Natural killer cell treated with Interleukin-12 subunit alpha and Interleukin-12 subunit beta and Interleukin-15 and Interleukin-18, amount 100 ng/mL, for 72 hours (primary cell): ENCODE measurements at regions not wholly inside any gene's neighbourhood (a gene's known extent, or its start where the extent isn't known, plus 50 kb on each side); places are given as distances from the start of the nearest gene placed in this dataset.
A peak's percentile ranks its signal among the peaks of the same experiment; 100 is the strongest.
"Not testable (repeated sequence)": the region's sequence is repeated elsewhere in the genome, so short reads cannot be mapped to it uniquely, and the experiment has no call there.

Experiments used
- ATAC-seq, 2 donors: fragments of 150-1000 bp; cut with Tn5 transposase in 1 of 2; sonication (Bioruptor Pico), chemical (Tn5 transposase) in 1 of 2; 2 replicates each; pipeline ENCODE4 v1.10.0; 2021
- DNase-seq: peaks from one replicate; pipeline ENCODE4 v3.0.0; 2022; ENCODE audit warnings: low spot score
- H3K27ac Mint-ChIP-seq, 2 donors: 1 replicate in 1 of 2; 2 replicates in 1 of 2; pipeline ENCODE4 v1.8.0; 2022; ENCODE audit warnings: mixed read lengths in 2 of 2, mild to moderate bottlenecking in 1 of 2, moderate library complexity in 1 of 2
- H3K27me3 Mint-ChIP-seq, 2 donors: 1 replicate in 1 of 2; 2 replicates in 1 of 2; pipeline ENCODE4 v1.8.0; 2022; ENCODE audit warnings: mixed read lengths in 2 of 2
- H3K36me3 Mint-ChIP-seq: one replicate; pipeline ENCODE4 v1.8.0; 2022; ENCODE audit warnings: mixed read lengths
- H3K4me1 Mint-ChIP-seq, 2 donors: 1 replicate in 1 of 2; 2 replicates in 1 of 2; pipeline ENCODE4 v1.8.0; 2022; ENCODE audit warnings: low read depth in 2 of 2, mixed read lengths in 2 of 2, mild to moderate bottlenecking in 1 of 2
- H3K4me3 Mint-ChIP-seq: one replicate; pipeline ENCODE4 v1.8.0; 2022; ENCODE audit warnings: mixed read lengths
- H3K9me3 Mint-ChIP-seq: 2 replicates; pipeline ENCODE4 v1.8.0; 2022; ENCODE audit warnings: mixed read lengths

- Mint-ChIP-seq H3K27me3 (peaks cover 0 to 7% of the 10 kb centered on the region in 2 donors), H3K27ac (no peak overlapping the region), H3K4me3 (no peak overlapping the region), H3K4me1 (no peaks in the 10 kb centered on the region), H3K36me3 (no peaks in the 10 kb centered on the region), H3K9me3 (no peaks in the 10 kb centered on the region)
- ATAC-seq = peak; percentile 17 to 19
- DNase-seq = no peak
Observed at GRCh38 chr2:128597121-128597762, 278.6 kb upstream of the HS6ST1 start.

GRCh38 chr2:128598260-128598659 is 279.6 kb upstream of the HS6ST1 start:
- DNase-seq, ATAC-seq, H3K36me3 Mint-ChIP-seq, H3K27me3 Mint-ChIP-seq, H3K4me3 Mint-ChIP-seq, H3K27ac Mint-ChIP-seq, H3K4me1 Mint-ChIP-seq, H3K9me3 Mint-ChIP-seq: not testable (repeated sequence)

GRCh38 chr2:128598862-128599441 is 280.3 kb upstream of the HS6ST1 start:
- no peak overlapping the region for H3K4me3 Mint-ChIP-seq
- no peak for ATAC-seq
- no peaks in the 10 kb centered on the region for H3K9me3 Mint-ChIP-seq

GRCh38 chr2:128599700-128600099 is 281.0 kb upstream of the HS6ST1 start:
- Mint-ChIP-seq H3K4me3 (no peak overlapping the region), H3K4me1 (no peaks in the 10 kb centered on the region), H3K9me3 (no peaks in the 10 kb centered on the region), H3K27ac (no peak overlapping the region), H3K36me3 (no peaks in the 10 kb centered on the region), H3K27me3 (no peaks in the 10 kb centered on the region)
- ATAC-seq (no peak), DNase-seq (no peak)

More at GRCh38 chr2:128598862-128599441, 280.3 kb upstream of the HS6ST1 start:
- no peak for DNase-seq
- no peaks in the 10 kb centered on the region for H3K36me3 Mint-ChIP-seq
- H3K4me1 Mint-ChIP-seq = no peaks in the 10 kb centered on the region
- H3K27me3 Mint-ChIP-seq = no peaks in the 10 kb centered on the region
- H3K27ac Mint-ChIP-seq = no peak overlapping the region

- no peaks in the 10 kb centered on the region for H3K27me3 Mint-ChIP-seq
- no peaks in the 10 kb centered on the region for H3K9me3 Mint-ChIP-seq
- H3K36me3 Mint-ChIP-seq = no peaks in the 10 kb centered on the region
- no peak overlapping the region for H3K4me3 Mint-ChIP-seq
- ATAC-seq = no peak
- H3K4me1 Mint-ChIP-seq = no peaks in the 10 kb centered on the region
- no peak for DNase-seq
- no peak overlapping the region for H3K27ac Mint-ChIP-seq
Observed at GRCh38 chr2:128600581-128601297, 282.1 kb upstream of the HS6ST1 start.

- no peaks in the 10 kb centered on the region for H3K27me3 Mint-ChIP-seq
- no peak overlapping the region for H3K27ac Mint-ChIP-seq
- DNase-seq = no peak
- H3K4me3 Mint-ChIP-seq = no peak overlapping the region
- no peaks in the 10 kb centered on the region for H3K4me1 Mint-ChIP-seq
- no peaks in the 10 kb centered on the region for H3K9me3 Mint-ChIP-seq
- ATAC-seq = no peak
- no peaks in the 10 kb centered on the region for H3K36me3 Mint-ChIP-seq
Observed at GRCh38 chr2:128601298-128602037, 282.8 kb upstream of the HS6ST1 start.

- DNase-seq (no peak), ATAC-seq (peak in 1 of 2 donors; percentile 12)
- H3K4me3 Mint-ChIP-seq = no peak overlapping the region
- no peaks in the 10 kb centered on the region for H3K9me3 Mint-ChIP-seq
- H3K4me1 Mint-ChIP-seq = no peaks in the 10 kb centered on the region
- H3K27ac Mint-ChIP-seq = no peak overlapping the region
- H3K36me3 Mint-ChIP-seq = no peaks in the 10 kb centered on the region
- no peaks in the 10 kb centered on the region for H3K27me3 Mint-ChIP-seq
Observed at GRCh38 chr2:128602038-128602698, 283.5 kb upstream of the HS6ST1 start.

GRCh38 chr2:128602699-128603101 is 284.0 kb upstream of the HS6ST1 start:
- ATAC-seq (no peak), DNase-seq (no peak)
- Mint-ChIP-seq H3K4me3 (no peak overlapping the region), H3K9me3 (no peaks in the 10 kb centered on the region), H3K27ac (no peak overlapping the region), H3K4me1 (no peaks in the 10 kb centered on the region), H3K27me3 (no peaks in the 10 kb centered on the region), H3K36me3 (no peaks in the 10 kb centered on the region)

- Mint-ChIP-seq H3K27ac (no peak overlapping the region), H3K4me3 (no peak overlapping the region), H3K9me3 (no peaks in the 10 kb centered on the region), H3K27me3 (no peaks in the 10 kb centered on the region), H3K36me3 (no peaks in the 10 kb centered on the region), H3K4me1 (no peaks in the 10 kb centered on the region)
- no peak for ATAC-seq
- no peak for DNase-seq
Observed at GRCh38 chr2:128603411-128603924, 284.8 kb upstream of the HS6ST1 start.

GRCh38 chr2:128604045-128604444 is 285.4 kb upstream of the HS6ST1 start:
- Mint-ChIP-seq H3K36me3 (no peaks in the 10 kb centered on the region), H3K9me3 (no peaks in the 10 kb centered on the region), H3K4me1 (no peaks in the 10 kb centered on the region), H3K27ac (no peak overlapping the region), H3K4me3 (no peak overlapping the region), H3K27me3 (no peaks in the 10 kb centered on the region)
- DNase-seq = no peak
- no peak for ATAC-seq

GRCh38 chr2:128604581-128604980 is 285.9 kb upstream of the HS6ST1 start:
- DNase-seq, H3K4me1 Mint-ChIP-seq, H3K36me3 Mint-ChIP-seq, H3K27me3 Mint-ChIP-seq, ATAC-seq, H3K27ac Mint-ChIP-seq, H3K9me3 Mint-ChIP-seq, H3K4me3 Mint-ChIP-seq: not testable (repeated sequence)

GRCh38 chr2:128605421-128605820 is 286.8 kb upstream of the HS6ST1 start:
- Mint-ChIP-seq H3K36me3 (no peaks in the 10 kb centered on the region), H3K27me3 (no peaks in the 10 kb centered on the region), H3K4me1 (no peaks in the 10 kb centered on the region), H3K27ac (no peak overlapping the region), H3K4me3 (no peak overlapping the region), H3K9me3 (no peaks in the 10 kb centered on the region)
- no peak for DNase-seq
- ATAC-seq = no peak

- no peaks in the 10 kb centered on the region for H3K27me3 Mint-ChIP-seq
Observed at GRCh38 chr2:128605931-128606330, 287.3 kb upstream of the HS6ST1 start.

More at GRCh38 chr2:128605931-128606330, 287.3 kb upstream of the HS6ST1 start:
- no peak overlapping the region for H3K27ac Mint-ChIP-seq
- no peaks in the 10 kb centered on the region for H3K36me3 Mint-ChIP-seq
- no peak overlapping the region for H3K4me3 Mint-ChIP-seq
- H3K9me3 Mint-ChIP-seq = no peaks in the 10 kb centered on the region
- ATAC-seq (no peak), DNase-seq (no peak)
- H3K4me1 Mint-ChIP-seq = no peaks in the 10 kb centered on the region
